GM23248 (cell line): ENCODE measurements at regions not wholly inside any gene's neighbourhood (a gene's known extent, or its start where the extent isn't known, plus 50 kb on each side); places are given as distances from the start of the nearest gene placed in this dataset.

Experiments
- DNase-seq: peaks from one replicate; pipeline ENCODE4 v3.0.0-alpha.2; 2015
- H2AFZ ChIP-seq: fragments of 200-600 bp; sonication (generic); 2 replicates; pipeline ENCODE4 v1.6.1; 2016; ENCODE audit warnings: antibody characterized with exemption
- H3F3A ChIP-seq: fragments of 200-600 bp; sonication (generic); 2 replicates; pipeline ENCODE4 v1.6.1; 2016; ENCODE audit warnings: mild to moderate bottlenecking, antibody characterized with exemption, mixed run types; ENCODE audit not compliant: insufficient read depth
- H3K27ac ChIP-seq: fragments of 200-600 bp; sonication (generic); 2 replicates; pipeline ENCODE4 v1.5.1; 2016; ENCODE audit warnings: mild to moderate bottlenecking
- H3K27me3 ChIP-seq: fragments of 200-600 bp; sonication (generic); replicated peaks from 2 replicates; pipeline ENCODE4 v1.6.1; 2016; ENCODE audit warnings: mild to moderate bottlenecking; ENCODE audit not compliant: insufficient read depth
- H3K36me3 ChIP-seq: fragments of 200-600 bp; sonication (generic); 2 replicates; pipeline ENCODE4 v1.6.1; 2016; ENCODE audit warnings: low read depth, mild to moderate bottlenecking
- H3K4me1 ChIP-seq: fragments of 200-600 bp; sonication (generic); 2 replicates; pipeline ENCODE4 v1.6.1; 2016; ENCODE audit warnings: mild to moderate bottlenecking; ENCODE audit not compliant: insufficient read depth
- H3K4me2 ChIP-seq: fragments of 200-600 bp; sonication (generic); one replicate; pipeline ENCODE4 v1.6.1; 2016; ENCODE audit warnings: mild to moderate bottlenecking; ENCODE audit not compliant: unreplicated experiment
- H3K4me3 ChIP-seq: fragments of 200-600 bp; sonication (generic); 2 replicates; pipeline ENCODE4 v1.5.1; 2016; ENCODE audit warnings: mild to moderate bottlenecking
- H3K79me2 ChIP-seq: fragments of 200-600 bp; sonication (generic); 2 replicates; pipeline ENCODE4 v1.6.1; 2016; ENCODE audit warnings: mild to moderate bottlenecking; ENCODE audit not compliant: insufficient read depth
- H3K9ac ChIP-seq: fragments of 200-600 bp; sonication (generic); 2 replicates; pipeline ENCODE4 v1.6.1; 2016; ENCODE audit warnings: mild to moderate bottlenecking
- H3K9me2 ChIP-seq: fragments of 200-600 bp; sonication (generic); 2 replicates; pipeline ENCODE4 v1.6.1; 2016; ENCODE audit warnings: mixed run types, mild to moderate bottlenecking, moderate library complexity; ENCODE audit not compliant: insufficient read depth
- H3K9me3 ChIP-seq: fragments of 200-600 bp; sonication (generic); one replicate; pipeline ENCODE4 v1.6.1; 2017; ENCODE audit warnings: low read depth
- H4K20me1 ChIP-seq: fragments of 200-600 bp; sonication (generic); 2 replicates; pipeline ENCODE4 v1.6.0; 2016; ENCODE audit not compliant: insufficient read depth
- EZH2 ChIP-seq: fragments of 200-600 bp; sonication (generic); IDR thresholded peaks from 2 replicates; pipeline ENCODE4 v1.6.1; 2018; ENCODE audit warnings: antibody characterized with exemption, mild to moderate bottlenecking; ENCODE audit not compliant: insufficient read depth, poor library complexity, severe bottlenecking
- EZH2phosphoT487 ChIP-seq: fragments of 200-600 bp; sonication (generic); IDR thresholded peaks from 2 replicates; pipeline ENCODE4 v1.6.1; 2018; ENCODE audit warnings: antibody characterized with exemption, moderate library complexity, mild to moderate bottlenecking, low read depth; ENCODE audit not compliant: insufficient read depth
- WGBS, 2 experiments: methylation state at CpG; one replicate each; pipeline ENCODE4 v1.1.6; 2015 to 2017; ENCODE audit warnings: low lambda C conversion rate in 2 of 2, low coverage in 1 of 2; ENCODE audit errors: missing lambda C conversion rate in 2 of 2; 5-methylcytosine and 5-hydroxymethylcytosine counted together
- in situ Hi-C: fragments of 300-500 bp; cut with MboI; formaldehyde crosslinking; loops from 2 replicates; pipeline ENCODE4 v1.15.0; 2020

- H3K36me3 ChIP-seq = no peaks in the 10 kb centered on the region
- H3K9me3 ChIP-seq = no peaks in the 10 kb centered on the region
- peak; percentile 94 for DNase-seq
- H3K9me2 ChIP-seq = no peaks in the 10 kb centered on the region
- H3K4me3 ChIP-seq = no peak overlapping the region
- peak overlapping the region; percentile 41 for H2AFZ ChIP-seq
- no peaks in the 10 kb centered on the region for H3K79me2 ChIP-seq
- H3K4me2 ChIP-seq = peak overlapping the region; percentile 14
- H3F3A ChIP-seq = no peaks in the 10 kb centered on the region
- H4K20me1 ChIP-seq = no peaks in the 10 kb centered on the region
- TF ChIP-seq EZH2 = no peak
- TF ChIP-seq EZH2phosphoT487 = no peak
- H3K4me1 ChIP-seq = peaks cover 11% of the 10 kb centered on the region
- 10% methylated on average over 7 of the region's 7 CpGs for WGBS, 2 experiments
- no peaks in the 10 kb centered on the region for H3K27me3 ChIP-seq
- H3K27ac ChIP-seq = peak overlapping the region; percentile 44
- in situ Hi-C loops = no loop called here
- peak overlapping the region; percentile 17; the same call in 1 of the 2 replicates for H3K9ac ChIP-seq
These were observed 65.5 kb upstream of the SPTLC1 start for GRCh38 chr9:92180669-92181181.

- Histone ChIP-seq H3K36me3 (no peaks in the 10 kb centered on the region), H3K4me2 (no peak overlapping the region), H3F3A (no peaks in the 10 kb centered on the region), H3K27ac (no peak overlapping the region), H3K9me2 (no peaks in the 10 kb centered on the region), H3K4me1 (peaks cover 11% of the 10 kb centered on the region), H3K9me3 (no peaks in the 10 kb centered on the region), H4K20me1 (no peaks in the 10 kb centered on the region), H2AFZ (no peak overlapping the region), H3K9ac (no peak overlapping the region), H3K4me3 (no peak overlapping the region), H3K27me3 (no peaks in the 10 kb centered on the region), H3K79me2 (no peaks in the 10 kb centered on the region)
- WGBS, 2 experiments = 88 to 95% methylated on average over 3 of the region's 3 CpGs
- no peak for DNase-seq
- in situ Hi-C loops = no loop called here
- TF ChIP-seq EZH2 = no peak
- TF ChIP-seq EZH2phosphoT487 = no peak
These were observed 64.8 kb upstream of the SPTLC1 start for GRCh38 chr9:92180002-92180400.

- Histone ChIP-seq H2AFZ (no peak overlapping the region), H3K27me3 (no peaks in the 10 kb centered on the region), H3K27ac (no peak overlapping the region)
These were observed 64.2 kb upstream of the SPTLC1 start for GRCh38 chr9:92179286-92180001.

GRCh38 chr9:92177591-92177990 is 62.4 kb upstream of the SPTLC1 start:
- no peaks in the 10 kb centered on the region for H3K27me3 ChIP-seq
- H3K9me2 ChIP-seq = no peaks in the 10 kb centered on the region
- TF ChIP-seq EZH2 (no peak), EZH2phosphoT487 (no peak)
- no peak overlapping the region for H2AFZ ChIP-seq
- H3K36me3 ChIP-seq = no peaks in the 10 kb centered on the region
- in situ Hi-C loops = no loop called here
- H3F3A ChIP-seq = no peaks in the 10 kb centered on the region
- H3K9me3 ChIP-seq = no peaks in the 10 kb centered on the region
- H3K4me1 ChIP-seq = peaks cover 11% of the 10 kb centered on the region
- no peak overlapping the region for H3K27ac ChIP-seq
- DNase-seq = no peak
- H3K9ac ChIP-seq = no peak overlapping the region
- H3K4me3 ChIP-seq = no peak overlapping the region
- 82% methylated on average over 5 of the region's 5 CpGs for WGBS, 2 experiments
- H3K4me2 ChIP-seq = no peak overlapping the region
- no peaks in the 10 kb centered on the region for H4K20me1 ChIP-seq
- no peaks in the 10 kb centered on the region for H3K79me2 ChIP-seq

More at GRCh38 chr9:92179286-92180001, 64.2 kb upstream of the SPTLC1 start:
- H3K9ac ChIP-seq = no peak overlapping the region
- no peaks in the 10 kb centered on the region for H3K36me3 ChIP-seq
- H3K9me3 ChIP-seq = no peaks in the 10 kb centered on the region
- TF ChIP-seq EZH2 (no peak), EZH2phosphoT487 (no peak)
- no peaks in the 10 kb centered on the region for H3K79me2 ChIP-seq
- WGBS, 2 experiments = 97% methylated on average over 10 to 11 of the region's 11 CpGs
- no peaks in the 10 kb centered on the region for H4K20me1 ChIP-seq
- in situ Hi-C loops = no loop called here
- no peak overlapping the region for H3K4me2 ChIP-seq
- H3K9me2 ChIP-seq = no peaks in the 10 kb centered on the region
- no peaks in the 10 kb centered on the region for H3F3A ChIP-seq
- H3K4me1 ChIP-seq = peaks cover 11% of the 10 kb centered on the region
- no peak for DNase-seq
- no peak overlapping the region for H3K4me3 ChIP-seq

- Histone ChIP-seq H3K4me1 (peaks cover 11% of the 10 kb centered on the region), H3K9me3 (no peaks in the 10 kb centered on the region), H3K4me2 (no peak overlapping the region), H3K27me3 (no peaks in the 10 kb centered on the region), H3K79me2 (no peaks in the 10 kb centered on the region), H3K36me3 (no peaks in the 10 kb centered on the region), H2AFZ (no peak overlapping the region), H4K20me1 (no peaks in the 10 kb centered on the region), H3K27ac (no peak overlapping the region), H3K4me3 (no peak overlapping the region), H3K9ac (no peak overlapping the region), H3F3A (no peaks in the 10 kb centered on the region), H3K9me2 (no peaks in the 10 kb centered on the region)
- DNase-seq = no peak
- TF ChIP-seq EZH2phosphoT487 = no peak
- no peak for TF ChIP-seq EZH2
- 94 to 97% methylated on average over 5 of the region's 5 CpGs for WGBS, 2 experiments
- in situ Hi-C loops = no loop called here
These were observed 61.6 kb upstream of the SPTLC1 start for GRCh38 chr9:92176800-92177185.
